ENCODE measurements at regions not wholly inside any gene's neighbourhood (a gene's known extent, or its start where the extent isn't known, plus 50 kb on each side); places are given as distances from the start of the nearest gene placed in this dataset.

- no peaks in the 10 kb centered on the region for H3K9me3 ChIP-seq (replicated peaks; ENCODE audit: control insufficient read depth, insufficient read depth, low read length)
- dilution Hi-C loops (cut with MboI; ENCODE audit: extremely low pct_ligation_motif_present, low sequenced_read_pairs) (no loop called here), intact Hi-C loops (cut with micrococcal nuclease) (no loop called here)
- H3K27ac ChIP-seq (ENCODE audit: insufficient read depth, low read depth, low read length): no peak overlapping the region
- H4K20me1 ChIP-seq (replicated peaks; ENCODE audit: control insufficient read depth, extremely low read depth, insufficient read depth, low read length): no peaks in the 10 kb centered on the region
- no peak overlapping the region for H3K4me3 ChIP-seq (replicated peaks in 1 of 3; ENCODE audit: insufficient read depth in 1 of 3, low read depth in 1 of 3, low read length in 3 of 3)
- no peaks in the 10 kb centered on the region for H3K79me2 ChIP-seq (ENCODE audit: control insufficient read depth, insufficient read depth, low read length)
- CTCF ChIA-PET: no interaction called here
- no peak overlapping the region for H3K4me2 ChIP-seq (ENCODE audit: insufficient read depth, low read length)
- POLR2A ChIA-PET: no interaction called here
- no peaks in the 10 kb centered on the region for H3K4me1 ChIP-seq (ENCODE audit: control insufficient read depth, extremely low read depth, insufficient read depth, low read length)
- no TSS peak for BruUV-seq (replicated peaks)
- no peak overlapping the region for H3K9ac ChIP-seq (replicated peaks; ENCODE audit: extremely low read depth, insufficient read depth, low read length)
- FAIRE-seq (no peak), DNase-seq (ENCODE audit: low read depth, low spot score) (no peak)
- no peak overlapping the region for H2AFZ ChIP-seq (ENCODE audit: low read depth, low read length)
- no peak for TF ChIP-seq FOS (IDR thresholded peaks at IDR 0.05; ENCODE audit: borderline replicate concordance, insufficient read depth, low read length)
- TF ChIP-seq MYC (IDR thresholded peaks at IDR 0.05; ENCODE audit: low read depth, low read length): no peak
- TF ChIP-seq MAX (IDR thresholded peaks at IDR 0.05; ENCODE audit: insufficient read depth, insufficient read length): no peak
- no peak for TF ChIP-seq JUN (IDR thresholded peaks at IDR 0.05; ENCODE audit: borderline replicate concordance, insufficient read depth, insufficient read length, low read depth)
- no peak for TF ChIP-seq POLR2AphosphoS5 (IDR thresholded peaks at IDR 0.05; ENCODE audit: insufficient read depth, low read depth, low read length)
- TF ChIP-seq CTCF (IDR thresholded peaks at IDR 0.05; ENCODE audit: extremely low read depth in 1 of 2, insufficient read depth in 1 of 2, low read depth in 1 of 2, low read length in 2 of 2): no peak
- no peak for TF ChIP-seq GATA2 (IDR thresholded peaks at IDR 0.05; ENCODE audit: insufficient read depth, insufficient read length, low read depth, low read length)
- no peak for TF ChIP-seq POLR2A (IDR thresholded peaks at IDR 0.05; ENCODE audit: low read depth, low read length)
- TF ChIP-seq EZH2 (IDR thresholded peaks at IDR 0.05; ENCODE audit: borderline replicate concordance, low read depth, low read length, severe bottlenecking): no peak
- no peaks in the 10 kb centered on the region for H3K27me3 ChIP-seq (ENCODE audit: control insufficient read depth in 2 of 2, insufficient read depth in 2 of 2, low read length in 2 of 2)
- H3K36me3 ChIP-seq (ENCODE audit: control insufficient read depth in 2 of 2, extremely low read depth in 1 of 2, insufficient read depth in 2 of 2, low read length in 2 of 2): no peaks in the 10 kb centered on the region
- no peaks in the 10 kb centered on the region for H3K9me1 ChIP-seq (replicated peaks; ENCODE audit: control insufficient read depth, extremely low read depth, insufficient read depth, low read length)
Observed at GRCh38 chr2:76501641-76502040, 790.9 kb upstream of the GCFC2 start.

Measured in endothelial cell of umbilical vein (primary cell).